ENCODE measurements at regions not wholly inside any gene's neighbourhood (a gene's known extent, or its start where the extent isn't known, plus 50 kb on each side); places are given as distances from the start of the nearest gene placed in this dataset.

GRCh38 chr5:69034898-69035297 lies 58.9 kb upstream of the SLC30A5 start:
- no peak overlapping the region for H3K4me3 ChIP-seq (ENCODE audit: low read depth, low read length)
- no peak for TF ChIP-seq CTCF (IDR thresholded peaks at IDR 0.05; ENCODE audit: control insufficient read depth, extremely low read depth, insufficient read depth)
- DNase-seq (ENCODE audit: low read depth) = no peak

- no peak overlapping the region for H3K4me3 ChIP-seq (ENCODE audit: low read depth, low read length)
- no peak for DNase-seq (ENCODE audit: low read depth)
- TF ChIP-seq CTCF (IDR thresholded peaks at IDR 0.05; ENCODE audit: control insufficient read depth, extremely low read depth, insufficient read depth) = no peak
Observed at GRCh38 chr5:69035665-69036064, 58.1 kb upstream of the SLC30A5 start.

GRCh38 chr5:69038539-69038938 lies 55.3 kb upstream of the SLC30A5 start:
- no peak for TF ChIP-seq CTCF (IDR thresholded peaks at IDR 0.05; ENCODE audit: control insufficient read depth, extremely low read depth, insufficient read depth)
- no peak overlapping the region for H3K4me3 ChIP-seq (ENCODE audit: low read depth, low read length)
- DNase-seq (ENCODE audit: low read depth) = no peak

- no peak for TF ChIP-seq CTCF (IDR thresholded peaks at IDR 0.05; ENCODE audit: control insufficient read depth, extremely low read depth, insufficient read depth)
- H3K4me3 ChIP-seq (ENCODE audit: low read depth, low read length) = no peak overlapping the region
Observed at GRCh38 chr5:69039829-69040228, 54.0 kb upstream of the SLC30A5 start.

GRCh38 chr5:69042500-69042899 lies 51.3 kb upstream of the SLC30A5 start:
- TF ChIP-seq CTCF (IDR thresholded peaks at IDR 0.05; ENCODE audit: control insufficient read depth, extremely low read depth, insufficient read depth) = no peak
- H3K4me3 ChIP-seq (ENCODE audit: low read depth, low read length) = no peak overlapping the region; the same call in 1 of the 2 replicates
- no peak for DNase-seq (ENCODE audit: low read depth)

More at GRCh38 chr5:69039829-69040228, 54.0 kb upstream of the SLC30A5 start:
- DNase-seq (ENCODE audit: low read depth) = no peak

- DNase-seq (ENCODE audit: low read depth) = peak; percentile 89
- peak; percentile 84 for TF ChIP-seq CTCF (IDR thresholded peaks at IDR 0.05; ENCODE audit: control insufficient read depth, extremely low read depth, insufficient read depth)
- H3K4me3 ChIP-seq (ENCODE audit: low read depth, low read length) = peak overlapping the region; percentile 62
Observed at GRCh38 chr5:69042915-69043654, 50.7 kb upstream of the SLC30A5 start.

- peak overlapping the region; percentile 62 for H3K4me3 ChIP-seq (ENCODE audit: low read depth, low read length)
- no peak for DNase-seq (ENCODE audit: low read depth)
- TF ChIP-seq CTCF (IDR thresholded peaks at IDR 0.05; ENCODE audit: control insufficient read depth, extremely low read depth, insufficient read depth) = no peak
Observed at GRCh38 chr5:69043655-69043996, 50.2 kb upstream of the SLC30A5 start.
